Calu3 (cell line): ENCODE measurements at regions not wholly inside any gene's neighbourhood (a gene's known extent, or its start where the extent isn't known, plus 50 kb on each side); places are given as distances from the start of the nearest gene placed in this dataset.
A peak's percentile ranks its signal among the peaks of the same experiment; 100 is the strongest.

Source experiments
- BruUV-seq: library from RNA; stranded (reverse); fragments of 400-500 nt; replicated peaks from 2 replicates; lab custom pipeline; 2021; lab: Mats Ljungman, UMichigan
- CTCF ChIA-PET: fragments of 300-600 bp; sonication (Branson Sonifier 250); formaldehyde crosslinking; loops from one replicate; lab custom pipeline; 2022; ENCODE audit warnings: antibody characterized with exemption; lab: Charles Lee
- DNase-seq: peaks from one replicate; pipeline ENCODE4 v3.0.0; 2022
- H3K27ac Mint-ChIP-seq: one replicate; pipeline ENCODE4 v1.8.0; 2022; ENCODE audit warnings: mixed read lengths; ENCODE audit not compliant: unreplicated experiment
- H3K27me3 Mint-ChIP-seq: one replicate; pipeline ENCODE4 v1.8.0; 2022; ENCODE audit warnings: mixed read lengths; ENCODE audit not compliant: unreplicated experiment
- H3K36me3 Mint-ChIP-seq: one replicate; pipeline ENCODE4 v1.8.0; 2022; ENCODE audit warnings: mild to moderate bottlenecking, moderate library complexity, mixed read lengths; ENCODE audit not compliant: insufficient read depth, unreplicated experiment
- H3K4me1 Mint-ChIP-seq: one replicate; pipeline ENCODE4 v1.8.0; 2022; ENCODE audit warnings: mild to moderate bottlenecking, low read depth, mixed read lengths; ENCODE audit not compliant: unreplicated experiment
- H3K4me3 Mint-ChIP-seq: one replicate; pipeline ENCODE4 v1.8.0; 2022; ENCODE audit warnings: mild to moderate bottlenecking, low read depth, moderate library complexity, mixed read lengths; ENCODE audit not compliant: unreplicated experiment
- H3K9me3 Mint-ChIP-seq: one replicate; pipeline ENCODE4 v1.8.0; 2022; ENCODE audit warnings: low read depth, mixed read lengths; ENCODE audit not compliant: unreplicated experiment
- CTCF ChIP-seq: fragments of 200-600 bp; IDR thresholded peaks from one replicate; pipeline ENCODE4 v1.8.0; 2022; ENCODE audit warnings: antibody characterized with exemption; ENCODE audit not compliant: unreplicated experiment
- intact Hi-C: fragments of 100-400 bp; cut with micrococcal nuclease; formaldehyde crosslinking; loops from one replicate; pipeline ENCODE4 v1.10.0; 2022; ENCODE audit not compliant: unreplicated experiment

- CTCF ChIA-PET, result interaction anchor here (0.6 to 1.8 kb wide), 6 partner anchors 14 to 849 kb away, joined by 3 to 11 read pairs (median 4); partner anchors contain the start of gene SESN1
- no TSS peak for BruUV-seq
- no peak for TF ChIP-seq CTCF
- Mint-ChIP-seq H3K4me1 (peaks cover 34% of the 10 kb centered on the region), H3K4me3 (no peak overlapping the region), H3K27me3 (no peaks in the 10 kb centered on the region), H3K9me3 (peaks cover 1% of the 10 kb centered on the region), H3K27ac (no peak overlapping the region), H3K36me3 (no peaks in the 10 kb centered on the region)
- peak; percentile 70 for DNase-seq
- intact Hi-C loops, result no loop called here
These were observed 134.2 kb downstream of the CEP57L1 start for GRCh38 chr6:109229536-109229935.

GRCh38 chr6:109227646-109228045 lies 132.3 kb downstream of the CEP57L1 start:
- Mint-ChIP-seq H3K9me3 (no peaks in the 10 kb centered on the region), H3K27ac (no peak overlapping the region), H3K36me3 (no peaks in the 10 kb centered on the region), H3K27me3 (no peaks in the 10 kb centered on the region), H3K4me3 (no peak overlapping the region), H3K4me1 (peaks cover 34% of the 10 kb centered on the region)
- no peak for DNase-seq
- intact Hi-C loops, result no loop called here
- no peak for TF ChIP-seq CTCF
- CTCF ChIA-PET, result interaction anchor here (1.1 kb wide), 1 partner anchor 11 kb away, joined by 3 read pairs; no protein-coding TSS in a partner anchor
- BruUV-seq, result no TSS peak

- H3K27me3 Mint-ChIP-seq, result no peaks in the 10 kb centered on the region
- no peak overlapping the region for H3K4me3 Mint-ChIP-seq
- no peaks in the 10 kb centered on the region for H3K36me3 Mint-ChIP-seq
- no peak overlapping the region for H3K27ac Mint-ChIP-seq
- no peak for TF ChIP-seq CTCF
- H3K4me1 Mint-ChIP-seq, result peaks cover 34% of the 10 kb centered on the region
- no TSS peak for BruUV-seq
- intact Hi-C loops, result no loop called here
- DNase-seq, result no peak
- CTCF ChIA-PET, result no interaction called here
- no peaks in the 10 kb centered on the region for H3K9me3 Mint-ChIP-seq
These were observed 131.0 kb downstream of the CEP57L1 start for GRCh38 chr6:109226353-109226752.

- CTCF ChIA-PET, result no interaction called here
These were observed 130.6 kb downstream of the CEP57L1 start for GRCh38 chr6:109225946-109226345.

More at GRCh38 chr6:109225946-109226345, 130.6 kb downstream of the CEP57L1 start:
- H3K27me3 Mint-ChIP-seq, result peaks cover 3% of the 10 kb centered on the region
- no peak overlapping the region for H3K27ac Mint-ChIP-seq
- no peak for DNase-seq
- H3K4me1 Mint-ChIP-seq, result peaks cover 31% of the 10 kb centered on the region
- no TSS peak for BruUV-seq
- TF ChIP-seq CTCF, result no peak
- no peak overlapping the region for H3K4me3 Mint-ChIP-seq
- H3K36me3 Mint-ChIP-seq, result no peaks in the 10 kb centered on the region
- no peaks in the 10 kb centered on the region for H3K9me3 Mint-ChIP-seq
- intact Hi-C loops, result no loop called here
